ENCODE measurements at regions not wholly inside any gene's neighbourhood (a gene's known extent, or its start where the extent isn't known, plus 50 kb on each side); places are given as distances from the start of the nearest gene placed in this dataset.
"Not testable (repeated sequence)": the region's sequence is repeated elsewhere in the genome, so short reads cannot be mapped to it uniquely, and the experiment has no call there.

- no peaks in the 10 kb centered on the region for H3K4me1 Mint-ChIP-seq
- no peaks in the 10 kb centered on the region for H3K36me3 Mint-ChIP-seq (ENCODE audit: low read depth)
- H3K9me3 Mint-ChIP-seq = peaks cover 12% of the 10 kb centered on the region
- DNase-seq (ENCODE audit: low read depth, low spot score) = no peak
- no peaks in the 10 kb centered on the region for H3K27me3 Mint-ChIP-seq (ENCODE audit: low read depth)
- no peak overlapping the region for H3K27ac Mint-ChIP-seq (ENCODE audit: unreplicated experiment)
- no peak for TF ChIP-seq CTCF (conservative IDR thresholded peaks at IDR 0.05)
- H3K4me3 Mint-ChIP-seq = no peak overlapping the region
Observed at GRCh38 chr1:143720087-143721023, 251.4 kb downstream of the FAM72C start.

- Mint-ChIP-seq H3K36me3 (ENCODE audit: low read depth) (peaks cover 2% of the 10 kb centered on the region), H3K9me3 (peaks cover 14% of the 10 kb centered on the region), H3K27me3 (ENCODE audit: low read depth) (no peaks in the 10 kb centered on the region), H3K27ac (ENCODE audit: unreplicated experiment) (no peak overlapping the region), H3K4me3 (no peak overlapping the region), H3K4me1 (no peaks in the 10 kb centered on the region)
- no peak for TF ChIP-seq CTCF (conservative IDR thresholded peaks at IDR 0.05)
- DNase-seq (ENCODE audit: low read depth, low spot score) = no peak
Observed at GRCh38 chr1:143718524-143718923, 253.3 kb downstream of the FAM72C start.

- Mint-ChIP-seq H3K27ac (ENCODE audit: unreplicated experiment) (no peak overlapping the region), H3K9me3 (peaks cover 11% of the 10 kb centered on the region), H3K4me1 (no peaks in the 10 kb centered on the region), H3K4me3 (no peak overlapping the region), H3K36me3 (ENCODE audit: low read depth) (peaks cover 2% of the 10 kb centered on the region), H3K27me3 (ENCODE audit: low read depth) (no peaks in the 10 kb centered on the region)
- no peak for TF ChIP-seq CTCF (conservative IDR thresholded peaks at IDR 0.05)
- DNase-seq (ENCODE audit: low read depth, low spot score) = no peak
Observed at GRCh38 chr1:143718021-143718420, 253.8 kb downstream of the FAM72C start.

GRCh38 chr1:143717434-143717833, 254.4 kb downstream of the FAM72C start:
- no peaks in the 10 kb centered on the region for H3K4me1 Mint-ChIP-seq
- peaks cover 11% of the 10 kb centered on the region for H3K9me3 Mint-ChIP-seq
- H3K4me3 Mint-ChIP-seq = no peak overlapping the region
- no peak overlapping the region for H3K27ac Mint-ChIP-seq (ENCODE audit: unreplicated experiment)
- peaks cover 2% of the 10 kb centered on the region for H3K36me3 Mint-ChIP-seq (ENCODE audit: low read depth)
- DNase-seq (ENCODE audit: low read depth, low spot score) = no peak
- no peak for TF ChIP-seq CTCF (conservative IDR thresholded peaks at IDR 0.05)
- no peaks in the 10 kb centered on the region for H3K27me3 Mint-ChIP-seq (ENCODE audit: low read depth)

GRCh38 chr1:143714913-143715312, 256.9 kb downstream of the FAM72C start:
- H3K27ac Mint-ChIP-seq (ENCODE audit: unreplicated experiment); DNase-seq (ENCODE audit: low read depth, low spot score); H3K4me1 Mint-ChIP-seq; H3K36me3 Mint-ChIP-seq (ENCODE audit: low read depth); H3K27me3 Mint-ChIP-seq (ENCODE audit: low read depth); H3K4me3 Mint-ChIP-seq: not testable (repeated sequence)
- H3K9me3 Mint-ChIP-seq = peaks cover 14% of the 10 kb centered on the region

- DNase-seq (ENCODE audit: low read depth, low spot score); H3K36me3 Mint-ChIP-seq (ENCODE audit: low read depth); H3K27me3 Mint-ChIP-seq (ENCODE audit: low read depth); H3K27ac Mint-ChIP-seq (ENCODE audit: unreplicated experiment); H3K4me1 Mint-ChIP-seq; H3K4me3 Mint-ChIP-seq: not testable (repeated sequence)
- peaks cover 12% of the 10 kb centered on the region for H3K9me3 Mint-ChIP-seq
- peak; percentile 48 for TF ChIP-seq CTCF (conservative IDR thresholded peaks at IDR 0.05)
Observed at GRCh38 chr1:143709606-143710259, 262.1 kb downstream of the FAM72C start.

GRCh38 chr1:143702739-143703138, 269.0 kb downstream of the FAM72C start:
- not testable (repeated sequence) for H3K36me3 Mint-ChIP-seq (ENCODE audit: low read depth); H3K4me3 Mint-ChIP-seq; H3K4me1 Mint-ChIP-seq; H3K27ac Mint-ChIP-seq (ENCODE audit: unreplicated experiment); H3K27me3 Mint-ChIP-seq (ENCODE audit: low read depth); DNase-seq (ENCODE audit: low read depth, low spot score); H3K9me3 Mint-ChIP-seq
